GM23338 (cell line): ENCODE measurements at regions not wholly inside any gene's neighbourhood (a gene's known extent, or its start where the extent isn't known, plus 50 kb on each side); places are given as distances from the start of the nearest gene placed in this dataset.

Experiments used
- ATAC-seq: fragments of 200-7000 bp; cut with Tn5 transposase; 3 replicates; pipeline ENCODE4 v1.9.1; 2020
- DNase-seq: peaks from one replicate; pipeline ENCODE4 v3.0.0-alpha.2; 2015; ENCODE audit warnings: low spot score
- H2AFZ ChIP-seq: fragments of 200-600 bp; sonication (generic); 2 replicates; pipeline ENCODE4 v1.8.0; 2016; ENCODE audit warnings: antibody characterized with exemption, mild to moderate bottlenecking, moderate library complexity
- H3F3A ChIP-seq: fragments of 200-600 bp; sonication (generic); replicated peaks from 2 replicates; pipeline ENCODE4 v1.8.0; 2017; ENCODE audit warnings: antibody characterized with exemption, mixed run types, low read depth
- H3K27ac ChIP-seq: fragments of 200-600 bp; sonication (generic); 2 replicates; pipeline ENCODE4 v1.6.1; 2016; ENCODE audit warnings: low read depth
- H3K27me3 ChIP-seq: fragments of 200-600 bp; sonication (generic); 2 replicates; pipeline ENCODE4 v1.8.0; 2016; ENCODE audit warnings: mild to moderate bottlenecking, mixed run types, moderate library complexity; ENCODE audit not compliant: insufficient read depth
- H3K36me3 ChIP-seq: fragments of 200-600 bp; sonication (generic); 2 replicates; pipeline ENCODE4 v1.8.0; 2016; ENCODE audit warnings: mild to moderate bottlenecking; ENCODE audit not compliant: insufficient read depth
- H3K4me1 ChIP-seq: fragments of 200-600 bp; sonication (generic); 2 replicates; pipeline ENCODE4 v1.8.0; 2016; ENCODE audit warnings: mild to moderate bottlenecking, moderate library complexity; ENCODE audit not compliant: insufficient read depth
- H3K4me2 ChIP-seq: fragments of 200-600 bp; sonication (generic); 2 replicates; pipeline ENCODE4 v1.7.1; 2017; ENCODE audit warnings: mixed run types
- H3K4me3 ChIP-seq: fragments of 200-600 bp; sonication (generic); 2 replicates; pipeline ENCODE4 v1.6.1; 2016; ENCODE audit warnings: mixed run types
- H3K79me2 ChIP-seq: fragments of 200-600 bp; sonication (generic); replicated peaks from 2 replicates; pipeline ENCODE4 v1.8.0; 2017; ENCODE audit warnings: mild to moderate bottlenecking; ENCODE audit not compliant: insufficient read depth
- H3K9me2 ChIP-seq: fragments of 200-600 bp; sonication (generic); 2 replicates; pipeline ENCODE4 v1.8.0; 2017; ENCODE audit not compliant: insufficient read depth
- H4K20me1 ChIP-seq: fragments of 200-600 bp; sonication (generic); replicated peaks from 2 replicates; pipeline ENCODE4 v1.8.0; 2017; ENCODE audit warnings: mild to moderate bottlenecking; ENCODE audit not compliant: insufficient read depth
- H3K27ac Mint-ChIP-seq: 2 replicates; pipeline ENCODE4 v1.8.0; 2020; ENCODE audit warnings: inconsistent platforms, mild to moderate bottlenecking, moderate library complexity, mixed read lengths
- H3K27me3 Mint-ChIP-seq: 3 replicates; pipeline ENCODE4 v1.8.0; 2022; ENCODE audit warnings: low read depth, mild to moderate bottlenecking, moderate library complexity, mixed read lengths, inconsistent platforms; ENCODE audit not compliant: insufficient read depth, poor library complexity
- H3K36me3 Mint-ChIP-seq: 3 replicates; pipeline ENCODE4 v1.8.0; 2021; ENCODE audit warnings: low read depth, mild to moderate bottlenecking, inconsistent platforms, moderate library complexity, mixed read lengths
- H3K4me1 Mint-ChIP-seq: 3 replicates; pipeline ENCODE4 v1.8.0; 2020; ENCODE audit warnings: mild to moderate bottlenecking, inconsistent platforms, mixed read lengths
- H3K4me3 Mint-ChIP-seq: 3 replicates; pipeline ENCODE4 v1.8.0; 2021; ENCODE audit warnings: moderate library complexity, mild to moderate bottlenecking, inconsistent platforms, mixed read lengths
- H3K9me3 Mint-ChIP-seq: 3 replicates; pipeline ENCODE4 v1.8.0; 2020; ENCODE audit warnings: moderate library complexity, mild to moderate bottlenecking, inconsistent platforms, mixed read lengths
- CREB1 ChIP-seq: fragments of 250-450 bp; sonication (Bioruptor Pico); IDR thresholded peaks from 2 replicates; pipeline ENCODE4 v1.5.0; 2020; ENCODE audit warnings: low read depth, mild to moderate bottlenecking, moderate library complexity
- EZH2 ChIP-seq: fragments of 200-600 bp; sonication (generic); IDR thresholded peaks from one replicate; pipeline ENCODE4 v1.8.0; 2017; ENCODE audit warnings: antibody characterized with exemption, mild to moderate bottlenecking, low read depth; ENCODE audit not compliant: unreplicated experiment
- EZH2phosphoT487 ChIP-seq: fragments of 200-600 bp; sonication (generic); IDR thresholded peaks from one replicate; pipeline ENCODE4 v1.8.1; 2018; ENCODE audit warnings: antibody characterized with exemption; ENCODE audit not compliant: unreplicated experiment
- JUNB ChIP-seq: IDR thresholded peaks from one replicate; pipeline ENCODE4 v1.6.1; 2016; ENCODE audit warnings: antibody characterized with exemption; ENCODE audit not compliant: unreplicated experiment
- NANOG ChIP-seq: IDR thresholded peaks from 2 replicates; pipeline ENCODE4 v1.6.1; 2016; ENCODE audit warnings: antibody characterized with exemption, borderline replicate concordance
- POLR2AphosphoS5 ChIP-seq: IDR thresholded peaks from 2 replicates; pipeline ENCODE4 v1.6.1; 2016; ENCODE audit warnings: antibody characterized with exemption, low read depth
- STAT1 ChIP-seq: IDR thresholded peaks from one replicate; pipeline ENCODE4 v1.6.1; 2016; ENCODE audit warnings: antibody characterized with exemption; ENCODE audit not compliant: unreplicated experiment
- ZNF114 ChIP-seq: fragments of 250-450 bp; sonication (Bioruptor Pico); IDR thresholded peaks from 2 replicates; pipeline ENCODE4 v1.5.0; 2020; ENCODE audit warnings: mild to moderate bottlenecking, moderate library complexity
- TF ChIP-seq, protein P1 (sequence below), 2 experiments: fragments of 200-600 bp in 1 of 2; sonication (generic) in 1 of 2; conservative IDR thresholded peaks; 2 replicates each; pipeline versions ENCODE4 v1.5.1 to v1.6.1; 2016 to 2017; ENCODE audit warnings: antibody characterized with exemption in 2 of 2, low read depth in 2 of 2, mild to moderate bottlenecking in 2 of 2, moderate library complexity in 1 of 2
- TF ChIP-seq, protein P2 (sequence below): IDR thresholded peaks from 2 replicates; pipeline ENCODE4 v1.6.1; 2016; ENCODE audit warnings: antibody characterized with exemption
- TF ChIP-seq, protein P3 (sequence below): fragments of 250-450 bp; sonication (Bioruptor Pico); IDR thresholded peaks from 2 replicates; pipeline ENCODE4 v1.5.0; 2020; ENCODE audit warnings: mild to moderate bottlenecking, moderate library complexity
- TF ChIP-seq, protein P4 (sequence below): IDR thresholded peaks from one replicate; pipeline ENCODE4 v1.6.1; 2018; ENCODE audit warnings: antibody characterized with exemption; ENCODE audit not compliant: unreplicated experiment

GRCh38 chr3:151539599-151539998 is 78.7 kb upstream of the IGSF10 start:
- no peaks in the 10 kb centered on the region for H3K9me2 ChIP-seq
- no peaks in the 10 kb centered on the region for H3K36me3 ChIP-seq
- H3K4me1 ChIP-seq = peaks cover 15% of the 10 kb centered on the region
- H2AFZ ChIP-seq = no peak overlapping the region
- peak overlapping the region; percentile 1; the same call in 1 of the 2 replicates for H3K4me2 ChIP-seq
- no peaks in the 10 kb centered on the region for H3K36me3 Mint-ChIP-seq
- H3K27ac ChIP-seq = no peak overlapping the region
- DNase-seq = no peak
- no peaks in the 10 kb centered on the region for H3F3A ChIP-seq
- H3K27me3 Mint-ChIP-seq = peaks cover 5% of the 10 kb centered on the region
- ATAC-seq = no peak
- no peak overlapping the region for H3K27ac Mint-ChIP-seq
- TF ChIP-seq CREB1 (CRISPR knock-in tag) (no peak), ZNF114 (CRISPR knock-in tag) (no peak), EZH2phosphoT487 (no peak), EZH2 (no peak), NANOG (no peak), POLR2AphosphoS5 (no peak), JUNB (no peak), STAT1 (no peak)
- TF ChIP-seq, protein P1, sequence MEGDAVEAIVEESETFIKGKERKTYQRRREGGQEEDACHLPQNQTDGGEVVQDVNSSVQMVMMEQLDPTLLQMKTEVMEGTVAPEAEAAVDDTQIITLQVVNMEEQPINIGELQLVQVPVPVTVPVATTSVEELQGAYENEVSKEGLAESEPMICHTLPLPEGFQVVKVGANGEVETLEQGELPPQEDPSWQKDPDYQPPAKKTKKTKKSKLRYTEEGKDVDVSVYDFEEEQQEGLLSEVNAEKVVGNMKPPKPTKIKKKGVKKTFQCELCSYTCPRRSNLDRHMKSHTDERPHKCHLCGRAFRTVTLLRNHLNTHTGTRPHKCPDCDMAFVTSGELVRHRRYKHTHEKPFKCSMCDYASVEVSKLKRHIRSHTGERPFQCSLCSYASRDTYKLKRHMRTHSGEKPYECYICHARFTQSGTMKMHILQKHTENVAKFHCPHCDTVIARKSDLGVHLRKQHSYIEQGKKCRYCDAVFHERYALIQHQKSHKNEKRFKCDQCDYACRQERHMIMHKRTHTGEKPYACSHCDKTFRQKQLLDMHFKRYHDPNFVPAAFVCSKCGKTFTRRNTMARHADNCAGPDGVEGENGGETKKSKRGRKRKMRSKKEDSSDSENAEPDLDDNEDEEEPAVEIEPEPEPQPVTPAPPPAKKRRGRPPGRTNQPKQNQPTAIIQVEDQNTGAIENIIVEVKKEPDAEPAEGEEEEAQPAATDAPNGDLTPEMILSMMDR (conservative IDR thresholded peaks at IDR 0.05; ENCODE audit: low read depth in 2 of 2) = no peak
- TF ChIP-seq, protein P2, sequence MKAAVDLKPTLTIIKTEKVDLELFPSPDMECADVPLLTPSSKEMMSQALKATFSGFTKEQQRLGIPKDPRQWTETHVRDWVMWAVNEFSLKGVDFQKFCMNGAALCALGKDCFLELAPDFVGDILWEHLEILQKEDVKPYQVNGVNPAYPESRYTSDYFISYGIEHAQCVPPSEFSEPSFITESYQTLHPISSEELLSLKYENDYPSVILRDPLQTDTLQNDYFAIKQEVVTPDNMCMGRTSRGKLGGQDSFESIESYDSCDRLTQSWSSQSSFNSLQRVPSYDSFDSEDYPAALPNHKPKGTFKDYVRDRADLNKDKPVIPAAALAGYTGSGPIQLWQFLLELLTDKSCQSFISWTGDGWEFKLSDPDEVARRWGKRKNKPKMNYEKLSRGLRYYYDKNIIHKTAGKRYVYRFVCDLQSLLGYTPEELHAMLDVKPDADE = no peak
- TF ChIP-seq, protein P3, sequence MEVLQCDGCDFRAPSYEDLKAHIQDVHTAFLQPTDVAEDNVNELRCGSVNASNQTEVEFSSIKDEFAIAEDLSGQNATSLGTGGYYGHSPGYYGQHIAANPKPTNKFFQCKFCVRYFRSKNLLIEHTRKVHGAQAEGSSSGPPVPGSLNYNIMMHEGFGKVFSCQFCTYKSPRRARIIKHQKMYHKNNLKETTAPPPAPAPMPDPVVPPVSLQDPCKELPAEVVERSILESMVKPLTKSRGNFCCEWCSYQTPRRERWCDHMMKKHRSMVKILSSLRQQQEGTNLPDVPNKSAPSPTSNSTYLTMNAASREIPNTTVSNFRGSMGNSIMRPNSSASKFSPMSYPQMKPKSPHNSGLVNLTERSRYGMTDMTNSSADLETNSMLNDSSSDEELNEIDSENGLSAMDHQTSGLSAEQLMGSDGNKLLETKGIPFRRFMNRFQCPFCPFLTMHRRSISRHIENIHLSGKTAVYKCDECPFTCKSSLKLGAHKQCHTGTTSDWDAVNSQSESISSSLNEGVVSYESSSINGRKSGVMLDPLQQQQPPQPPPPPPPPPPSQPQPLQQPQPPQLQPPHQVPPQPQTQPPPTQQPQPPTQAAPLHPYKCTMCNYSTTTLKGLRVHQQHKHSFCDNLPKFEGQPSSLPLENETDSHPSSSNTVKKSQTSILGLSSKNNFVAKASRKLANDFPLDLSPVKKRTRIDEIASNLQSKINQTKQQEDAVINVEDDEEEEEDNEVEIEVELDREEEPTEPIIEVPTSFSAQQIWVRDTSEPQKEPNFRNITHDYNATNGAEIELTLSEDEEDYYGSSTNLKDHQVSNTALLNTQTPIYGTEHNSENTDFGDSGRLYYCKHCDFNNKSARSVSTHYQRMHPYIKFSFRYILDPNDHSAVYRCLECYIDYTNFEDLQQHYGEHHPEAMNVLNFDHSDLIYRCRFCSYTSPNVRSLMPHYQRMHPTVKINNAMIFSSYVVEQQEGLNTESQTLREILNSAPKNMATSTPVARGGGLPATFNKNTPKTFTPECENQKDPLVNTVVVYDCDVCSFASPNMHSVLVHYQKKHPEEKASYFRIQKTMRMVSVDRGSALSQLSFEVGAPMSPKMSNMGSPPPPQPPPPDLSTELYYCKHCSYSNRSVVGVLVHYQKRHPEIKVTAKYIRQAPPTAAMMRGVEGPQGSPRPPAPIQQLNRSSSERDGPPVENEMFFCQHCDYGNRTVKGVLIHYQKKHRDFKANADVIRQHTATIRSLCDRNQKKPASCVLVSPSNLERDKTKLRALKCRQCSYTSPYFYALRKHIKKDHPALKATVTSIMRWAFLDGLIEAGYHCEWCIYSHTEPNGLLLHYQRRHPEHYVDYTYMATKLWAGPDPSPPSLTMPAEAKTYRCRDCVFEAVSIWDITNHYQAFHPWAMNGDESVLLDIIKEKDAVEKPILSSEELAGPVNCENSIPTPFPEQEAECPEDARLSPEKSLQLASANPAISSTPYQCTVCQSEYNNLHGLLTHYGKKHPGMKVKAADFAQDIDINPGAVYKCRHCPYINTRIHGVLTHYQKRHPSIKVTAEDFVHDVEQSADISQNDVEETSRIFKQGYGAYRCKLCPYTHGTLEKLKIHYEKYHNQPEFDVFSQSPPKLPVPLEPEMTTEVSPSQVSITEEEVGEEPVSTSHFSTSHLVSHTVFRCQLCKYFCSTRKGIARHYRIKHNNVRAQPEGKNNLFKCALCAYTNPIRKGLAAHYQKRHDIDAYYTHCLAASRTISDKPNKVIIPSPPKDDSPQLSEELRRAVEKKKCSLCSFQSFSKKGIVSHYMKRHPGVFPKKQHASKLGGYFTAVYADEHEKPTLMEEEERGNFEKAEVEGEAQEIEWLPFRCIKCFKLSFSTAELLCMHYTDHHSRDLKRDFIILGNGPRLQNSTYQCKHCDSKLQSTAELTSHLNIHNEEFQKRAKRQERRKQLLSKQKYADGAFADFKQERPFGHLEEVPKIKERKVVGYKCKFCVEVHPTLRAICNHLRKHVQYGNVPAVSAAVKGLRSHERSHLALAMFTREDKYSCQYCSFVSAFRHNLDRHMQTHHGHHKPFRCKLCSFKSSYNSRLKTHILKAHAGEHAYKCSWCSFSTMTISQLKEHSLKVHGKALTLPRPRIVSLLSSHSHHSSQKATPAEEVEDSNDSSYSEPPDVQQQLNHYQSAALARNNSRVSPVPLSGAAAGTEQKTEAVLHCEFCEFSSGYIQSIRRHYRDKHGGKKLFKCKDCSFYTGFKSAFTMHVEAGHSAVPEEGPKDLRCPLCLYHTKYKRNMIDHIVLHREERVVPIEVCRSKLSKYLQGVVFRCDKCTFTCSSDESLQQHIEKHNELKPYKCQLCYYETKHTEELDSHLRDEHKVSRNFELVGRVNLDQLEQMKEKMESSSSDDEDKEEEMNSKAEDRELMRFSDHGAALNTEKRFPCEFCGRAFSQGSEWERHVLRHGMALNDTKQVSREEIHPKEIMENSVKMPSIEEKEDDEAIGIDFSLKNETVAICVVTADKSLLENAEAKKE (CRISPR knock-in tag) = no peak
- TF ChIP-seq, protein P4, sequence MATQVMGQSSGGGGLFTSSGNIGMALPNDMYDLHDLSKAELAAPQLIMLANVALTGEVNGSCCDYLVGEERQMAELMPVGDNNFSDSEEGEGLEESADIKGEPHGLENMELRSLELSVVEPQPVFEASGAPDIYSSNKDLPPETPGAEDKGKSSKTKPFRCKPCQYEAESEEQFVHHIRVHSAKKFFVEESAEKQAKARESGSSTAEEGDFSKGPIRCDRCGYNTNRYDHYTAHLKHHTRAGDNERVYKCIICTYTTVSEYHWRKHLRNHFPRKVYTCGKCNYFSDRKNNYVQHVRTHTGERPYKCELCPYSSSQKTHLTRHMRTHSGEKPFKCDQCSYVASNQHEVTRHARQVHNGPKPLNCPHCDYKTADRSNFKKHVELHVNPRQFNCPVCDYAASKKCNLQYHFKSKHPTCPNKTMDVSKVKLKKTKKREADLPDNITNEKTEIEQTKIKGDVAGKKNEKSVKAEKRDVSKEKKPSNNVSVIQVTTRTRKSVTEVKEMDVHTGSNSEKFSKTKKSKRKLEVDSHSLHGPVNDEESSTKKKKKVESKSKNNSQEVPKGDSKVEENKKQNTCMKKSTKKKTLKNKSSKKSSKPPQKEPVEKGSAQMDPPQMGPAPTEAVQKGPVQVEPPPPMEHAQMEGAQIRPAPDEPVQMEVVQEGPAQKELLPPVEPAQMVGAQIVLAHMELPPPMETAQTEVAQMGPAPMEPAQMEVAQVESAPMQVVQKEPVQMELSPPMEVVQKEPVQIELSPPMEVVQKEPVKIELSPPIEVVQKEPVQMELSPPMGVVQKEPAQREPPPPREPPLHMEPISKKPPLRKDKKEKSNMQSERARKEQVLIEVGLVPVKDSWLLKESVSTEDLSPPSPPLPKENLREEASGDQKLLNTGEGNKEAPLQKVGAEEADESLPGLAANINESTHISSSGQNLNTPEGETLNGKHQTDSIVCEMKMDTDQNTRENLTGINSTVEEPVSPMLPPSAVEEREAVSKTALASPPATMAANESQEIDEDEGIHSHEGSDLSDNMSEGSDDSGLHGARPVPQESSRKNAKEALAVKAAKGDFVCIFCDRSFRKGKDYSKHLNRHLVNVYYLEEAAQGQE = no peak
- H3K27me3 ChIP-seq = no peaks in the 10 kb centered on the region
- no peaks in the 10 kb centered on the region for H3K79me2 ChIP-seq
- H3K4me3 ChIP-seq = no peak overlapping the region
- H3K4me3 Mint-ChIP-seq = no peak overlapping the region
- peaks cover 44% of the 10 kb centered on the region for H3K4me1 Mint-ChIP-seq
- no peaks in the 10 kb centered on the region for H3K9me3 Mint-ChIP-seq
- H4K20me1 ChIP-seq = no peaks in the 10 kb centered on the region
